ENCODE measurements at regions not wholly inside any gene's neighbourhood (a gene's known extent, or its start where the extent isn't known, plus 50 kb on each side); places are given as distances from the start of the nearest gene placed in this dataset.
"Not testable (repeated sequence)": the region's sequence is repeated elsewhere in the genome, so short reads cannot be mapped to it uniquely, and the experiment has no call there.

DNA sequence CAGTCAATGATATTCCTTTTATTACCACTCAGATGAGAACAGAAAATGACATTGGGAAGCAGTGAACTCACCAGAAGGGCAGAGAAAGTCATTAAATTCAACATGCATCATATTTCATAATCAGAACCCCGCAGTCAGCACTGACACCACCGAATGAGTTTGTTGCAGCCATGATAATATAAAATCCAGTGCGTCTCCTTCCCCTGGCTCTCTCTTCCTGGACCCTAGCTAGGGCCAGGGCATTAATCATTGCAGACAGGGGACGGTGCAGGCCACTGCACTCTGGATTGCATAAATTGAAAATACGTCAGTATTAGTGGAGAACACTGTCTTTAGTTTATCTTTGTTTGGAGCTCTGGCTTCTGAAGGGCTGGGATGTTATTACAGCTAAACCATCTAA, 931.5 kb downstream of the TYW1 start:
- no peaks in the 10 kb centered on the region for H3K4me1 ChIP-seq
- no peak overlapping the region for H3K4me3 ChIP-seq
- H3K9me3 ChIP-seq, result no peaks in the 10 kb centered on the region
- H3K27ac ChIP-seq, result no peak overlapping the region
- no peaks in the 10 kb centered on the region for H3K36me3 ChIP-seq
- no peak for DNase-seq (ENCODE audit: low spot score in 2 of 2)
- TF ChIP-seq POLR2AphosphoS5 (IDR thresholded peaks at IDR 0.05) (no peak), EP300 (IDR thresholded peaks at IDR 0.05) (no peak), POLR2A (IDR thresholded peaks at IDR 0.05) (no peak)
- TF ChIP-seq, protein P1, sequence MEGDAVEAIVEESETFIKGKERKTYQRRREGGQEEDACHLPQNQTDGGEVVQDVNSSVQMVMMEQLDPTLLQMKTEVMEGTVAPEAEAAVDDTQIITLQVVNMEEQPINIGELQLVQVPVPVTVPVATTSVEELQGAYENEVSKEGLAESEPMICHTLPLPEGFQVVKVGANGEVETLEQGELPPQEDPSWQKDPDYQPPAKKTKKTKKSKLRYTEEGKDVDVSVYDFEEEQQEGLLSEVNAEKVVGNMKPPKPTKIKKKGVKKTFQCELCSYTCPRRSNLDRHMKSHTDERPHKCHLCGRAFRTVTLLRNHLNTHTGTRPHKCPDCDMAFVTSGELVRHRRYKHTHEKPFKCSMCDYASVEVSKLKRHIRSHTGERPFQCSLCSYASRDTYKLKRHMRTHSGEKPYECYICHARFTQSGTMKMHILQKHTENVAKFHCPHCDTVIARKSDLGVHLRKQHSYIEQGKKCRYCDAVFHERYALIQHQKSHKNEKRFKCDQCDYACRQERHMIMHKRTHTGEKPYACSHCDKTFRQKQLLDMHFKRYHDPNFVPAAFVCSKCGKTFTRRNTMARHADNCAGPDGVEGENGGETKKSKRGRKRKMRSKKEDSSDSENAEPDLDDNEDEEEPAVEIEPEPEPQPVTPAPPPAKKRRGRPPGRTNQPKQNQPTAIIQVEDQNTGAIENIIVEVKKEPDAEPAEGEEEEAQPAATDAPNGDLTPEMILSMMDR (IDR thresholded peaks at IDR 0.05), result no peak
- 80% methylated on average over 5 of the region's 5 CpGs for WGBS
- H3K27me3 ChIP-seq, result no peaks in the 10 kb centered on the region

DNA sequence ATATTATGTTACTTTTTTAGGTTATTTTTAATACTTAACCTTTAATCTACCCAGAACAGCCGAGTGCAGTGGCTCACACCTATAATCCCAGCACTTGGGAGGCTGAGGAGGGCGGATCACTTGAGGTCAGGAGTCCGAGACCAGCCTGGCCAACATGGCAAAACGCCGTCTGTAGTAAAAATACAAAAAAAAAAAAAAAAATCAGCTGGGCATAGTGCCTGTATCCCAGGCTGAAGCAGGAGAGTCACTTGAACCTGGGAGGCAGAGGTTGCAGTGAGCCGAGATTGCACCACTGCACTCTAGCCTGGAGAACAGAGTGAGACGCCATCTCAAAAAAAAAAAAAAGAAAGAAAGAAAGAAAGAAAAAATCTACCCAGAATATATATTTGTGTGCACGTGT, 939.8 kb downstream of the TYW1 start:
- not testable (repeated sequence) for H3K4me3 ChIP-seq; H3K27me3 ChIP-seq; H3K36me3 ChIP-seq; H3K27ac ChIP-seq; DNase-seq (ENCODE audit: low spot score in 2 of 2); H3K9me3 ChIP-seq
- 85% methylated on average over 8 of the region's 8 CpGs for WGBS
- H3K4me1 ChIP-seq, result peaks cover 11% of the 10 kb centered on the region

DNA sequence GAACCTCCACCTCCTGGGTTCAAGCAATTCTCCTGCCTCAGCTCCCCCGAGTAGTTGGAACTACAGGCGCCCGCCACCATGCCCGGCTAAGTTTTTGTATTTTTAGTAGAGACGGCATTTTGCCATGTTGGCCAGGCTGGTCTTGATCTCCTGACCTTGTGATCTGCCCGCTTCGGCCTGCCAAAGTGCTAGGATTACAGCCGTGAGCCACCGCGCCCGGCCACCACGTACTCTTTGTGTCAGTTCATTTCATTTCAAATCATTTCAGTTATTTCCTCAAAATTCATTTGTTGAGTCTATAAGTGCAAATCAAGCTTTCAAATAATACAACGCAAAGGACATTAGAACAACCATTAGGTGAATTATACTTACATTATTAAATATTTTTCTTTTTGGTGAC, 943.8 kb downstream of the TYW1 start:
- 94% methylated on average over 13 of the region's 13 CpGs for WGBS
- no peak for DNase-seq (ENCODE audit: low spot score in 2 of 2)
- Histone ChIP-seq H3K4me3 (no peak overlapping the region), H3K27ac (no peak overlapping the region), H3K36me3 (no peaks in the 10 kb centered on the region), H3K27me3 (no peaks in the 10 kb centered on the region), H3K4me1 (peaks cover 11% of the 10 kb centered on the region), H3K9me3 (no peaks in the 10 kb centered on the region)
- no peak for TF ChIP-seq POLR2AphosphoS5 (IDR thresholded peaks at IDR 0.05)

DNA sequence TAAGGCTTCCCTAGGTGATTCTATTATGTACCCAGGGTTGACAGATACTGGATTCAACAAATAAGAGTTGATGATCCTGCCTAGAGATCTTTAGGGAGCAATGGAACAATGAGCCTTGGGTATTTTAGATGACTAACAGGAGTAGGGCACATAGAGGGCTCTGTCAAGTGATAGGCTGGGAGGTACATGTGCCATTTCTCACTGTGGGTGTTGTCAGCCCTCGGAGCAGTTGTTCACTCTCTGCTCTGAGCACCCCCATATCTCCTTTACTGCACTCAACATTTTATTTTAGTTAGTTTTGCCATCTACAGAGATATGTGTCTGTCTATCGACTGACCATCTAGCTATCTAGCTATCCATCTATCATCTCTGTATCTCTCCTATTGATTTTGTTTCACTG, 950.6 kb downstream of the TYW1 start:
- no peaks in the 10 kb centered on the region for H3K36me3 ChIP-seq
- H3K4me3 ChIP-seq, result no peak overlapping the region
- no peaks in the 10 kb centered on the region for H3K9me3 ChIP-seq
- H3K27me3 ChIP-seq, result no peaks in the 10 kb centered on the region
- WGBS, result 90% methylated on average over 2 of the region's 2 CpGs
- H3K27ac ChIP-seq, result no peak overlapping the region
- TF ChIP-seq POLR2AphosphoS5 (IDR thresholded peaks at IDR 0.05), result no peak
- TF ChIP-seq, protein P1 (IDR thresholded peaks at IDR 0.05), result no peak
- TF ChIP-seq EP300 (IDR thresholded peaks at IDR 0.05), result no peak
- TF ChIP-seq POLR2A (IDR thresholded peaks at IDR 0.05), result no peak
- H3K4me1 ChIP-seq, result no peaks in the 10 kb centered on the region
- DNase-seq (ENCODE audit: low spot score in 2 of 2), result no peak

DNA sequence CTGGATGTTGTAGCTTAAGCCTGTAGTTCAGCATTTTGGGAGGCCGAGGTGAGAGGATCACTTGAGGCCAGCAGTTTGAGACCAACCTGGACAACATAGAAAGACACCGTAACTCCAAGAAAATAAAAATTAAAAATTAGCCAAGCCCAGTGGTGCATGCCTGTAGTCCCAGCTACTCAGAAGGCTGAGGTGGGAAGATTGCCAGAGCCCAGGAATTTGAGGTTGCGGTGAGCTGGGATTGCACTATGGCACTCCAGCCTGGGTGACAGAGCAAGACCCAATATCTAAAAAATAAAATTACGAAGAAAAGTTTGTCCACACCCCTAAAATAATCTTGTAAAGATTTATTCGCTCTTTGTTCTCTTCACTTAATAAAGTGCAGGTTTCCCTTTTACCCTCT, 951.0 kb downstream of the TYW1 start:
- Histone ChIP-seq H3K9me3 (no peaks in the 10 kb centered on the region), H3K4me3 (no peak overlapping the region), H3K27me3 (no peaks in the 10 kb centered on the region), H3K27ac (no peak overlapping the region), H3K36me3 (no peaks in the 10 kb centered on the region), H3K4me1 (no peaks in the 10 kb centered on the region)
- 83% methylated on average over 5 of the region's 5 CpGs for WGBS
- DNase-seq (ENCODE audit: low spot score in 2 of 2), result no peak
- TF ChIP-seq POLR2A (IDR thresholded peaks at IDR 0.05) (no peak), POLR2AphosphoS5 (IDR thresholded peaks at IDR 0.05) (no peak), EP300 (IDR thresholded peaks at IDR 0.05) (no peak)
- TF ChIP-seq, protein P1 (IDR thresholded peaks at IDR 0.05), result no peak

DNA sequence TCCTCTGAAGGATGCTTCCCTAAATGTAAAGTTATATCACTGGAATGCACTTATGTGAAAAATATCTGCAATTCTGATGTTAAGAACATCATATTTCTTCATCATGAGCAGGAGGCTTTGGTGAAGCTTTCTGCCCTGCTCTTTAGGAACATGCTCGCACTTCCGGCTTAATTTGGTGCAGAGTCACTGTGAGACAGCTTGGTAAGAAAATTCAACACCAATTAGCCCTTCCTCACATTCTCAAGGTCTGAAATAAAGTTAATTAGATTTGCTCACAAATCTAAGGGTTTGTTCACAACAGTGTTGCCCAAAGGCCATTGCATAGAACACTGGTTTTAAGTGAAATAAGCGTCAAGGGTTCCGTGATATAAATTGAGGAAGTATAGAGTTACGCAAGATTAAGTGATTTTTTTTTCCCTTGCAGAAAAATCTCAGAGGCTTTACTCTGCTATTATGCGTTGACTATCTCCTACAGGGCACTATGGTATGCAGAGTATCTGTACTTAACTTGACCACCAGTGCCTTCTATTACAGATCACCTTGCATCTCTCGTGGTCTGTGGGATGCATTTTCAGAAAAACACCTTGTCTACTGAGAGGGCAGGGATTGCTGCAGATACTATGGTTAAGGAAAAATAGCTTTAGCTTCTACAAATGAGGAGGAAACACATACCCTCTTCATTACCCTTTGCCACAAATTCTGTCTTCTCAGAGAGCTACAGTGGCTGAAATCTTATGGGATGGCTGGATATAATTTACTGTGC, 953.9 kb downstream of the TYW1 start:
- Histone ChIP-seq H3K27ac (no peak overlapping the region), H3K36me3 (no peaks in the 10 kb centered on the region), H3K4me3 (no peak overlapping the region), H3K4me1 (no peaks in the 10 kb centered on the region), H3K27me3 (no peaks in the 10 kb centered on the region), H3K9me3 (no peaks in the 10 kb centered on the region)
- TF ChIP-seq POLR2AphosphoS5 (IDR thresholded peaks at IDR 0.05) (no peak), POLR2A (IDR thresholded peaks at IDR 0.05) (no peak), EP300 (IDR thresholded peaks at IDR 0.05) (no peak)
- TF ChIP-seq, protein P1 (IDR thresholded peaks at IDR 0.05), result no peak
- 72% methylated on average over 7 of the region's 7 CpGs for WGBS
- DNase-seq (ENCODE audit: low spot score in 2 of 2), result no peak
